GM04504 (cell line): ENCODE measurements at regions not wholly inside any gene's neighbourhood (a gene's known extent, or its start where the extent isn't known, plus 50 kb on each side); places are given as distances from the start of the nearest gene placed in this dataset.

ENCODE experiments used
- DNase-seq: peaks from one replicate; pipeline ENCODE4 v3.0.0-alpha.2; 2012; ENCODE audit warnings: low read depth

GRCh38 chr5:74342948-74343682, 297.4 kb downstream of the ENC1 start:
- no peak for DNase-seq

GRCh38 chr5:74342182-74342581, 298.3 kb downstream of the ENC1 start:
- DNase-seq = no peak

GRCh38 chr5:74341221-74341620, 299.3 kb downstream of the ENC1 start:
- no peak for DNase-seq

- no peak for DNase-seq
These were observed 300.1 kb downstream of the ENC1 start for GRCh38 chr5:74340476-74340875.

- no peak for DNase-seq
These were observed 302.6 kb downstream of the ENC1 start for GRCh38 chr5:74337984-74338310.

GRCh38 chr5:74337254-74337983, 303.1 kb downstream of the ENC1 start:
- no peak for DNase-seq

DNA sequence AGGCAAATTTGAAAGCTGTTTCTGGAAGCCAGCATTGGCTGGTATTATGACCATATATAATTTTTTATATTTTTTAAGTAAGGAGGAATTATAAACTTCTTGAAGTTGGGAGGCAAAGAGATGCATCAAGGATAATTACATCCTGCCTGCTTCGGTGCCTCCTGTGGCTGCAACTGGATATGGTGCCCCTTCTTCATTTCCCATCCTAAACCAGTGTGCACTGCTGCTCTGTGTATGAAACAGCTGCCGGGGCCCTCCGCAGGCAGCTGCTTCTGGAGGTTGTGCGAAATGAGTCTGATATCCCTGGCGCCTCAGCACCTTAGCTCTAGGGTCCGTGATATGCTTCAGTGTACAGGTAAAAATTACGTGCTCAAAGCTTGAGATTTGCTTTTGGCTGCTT, 304.2 kb downstream of the ENC1 start:
- DNase-seq = no peak

DNA sequence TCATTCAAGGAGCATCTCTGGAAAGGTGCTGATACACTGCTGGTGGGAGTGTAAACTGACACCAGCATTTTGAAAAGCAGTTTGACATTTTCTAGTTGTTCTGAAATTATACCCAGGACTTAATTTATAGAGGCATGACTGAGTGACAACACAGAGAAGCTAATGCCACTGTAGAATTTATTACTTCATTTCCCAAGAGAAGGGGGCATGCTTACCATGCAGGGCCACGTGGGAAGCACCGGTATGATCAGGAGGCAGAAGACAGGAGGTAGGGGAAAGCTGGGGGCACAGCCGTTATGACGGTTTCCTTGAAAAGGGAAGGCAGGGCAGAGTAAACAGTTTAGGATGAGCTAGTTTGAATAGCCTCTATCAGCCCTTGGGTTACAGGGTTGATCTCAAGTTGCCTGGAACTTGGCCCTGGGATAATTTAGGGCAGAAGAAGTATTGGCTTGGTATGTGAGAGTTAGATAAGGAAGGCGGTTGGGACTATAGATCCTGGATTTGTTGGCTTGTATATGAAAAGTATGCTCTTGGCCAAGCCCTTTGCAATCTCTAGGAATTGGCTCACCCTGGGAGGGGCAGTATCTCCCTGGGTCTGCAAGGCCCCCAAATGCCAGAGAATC, 305.7 kb downstream of the ENC1 start:
- no peak for DNase-seq

- DNase-seq = no peak
These were observed 306.3 kb downstream of the ENC1 start for GRCh38 chr5:74334062-74334761.

DNA sequence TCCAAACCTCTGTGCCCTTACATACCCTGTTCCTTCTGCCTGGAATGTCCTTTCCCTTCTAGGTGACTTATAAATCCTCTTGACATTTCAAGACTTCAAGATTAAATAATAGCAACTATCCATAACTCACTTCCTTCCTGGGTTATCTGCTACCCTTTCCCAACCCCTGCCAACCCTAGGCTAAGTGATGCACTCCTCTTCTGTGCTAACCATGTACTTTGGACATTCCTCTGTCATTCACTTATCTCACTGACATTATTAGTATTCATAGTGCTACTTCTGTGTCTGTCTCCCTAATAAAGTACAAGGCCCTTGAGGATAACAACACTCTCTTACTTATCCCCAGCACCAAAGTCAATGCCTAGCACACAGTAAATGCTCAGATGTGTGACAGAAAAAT, 307.1 kb downstream of the ENC1 start:
- DNase-seq = no peak

DNA sequence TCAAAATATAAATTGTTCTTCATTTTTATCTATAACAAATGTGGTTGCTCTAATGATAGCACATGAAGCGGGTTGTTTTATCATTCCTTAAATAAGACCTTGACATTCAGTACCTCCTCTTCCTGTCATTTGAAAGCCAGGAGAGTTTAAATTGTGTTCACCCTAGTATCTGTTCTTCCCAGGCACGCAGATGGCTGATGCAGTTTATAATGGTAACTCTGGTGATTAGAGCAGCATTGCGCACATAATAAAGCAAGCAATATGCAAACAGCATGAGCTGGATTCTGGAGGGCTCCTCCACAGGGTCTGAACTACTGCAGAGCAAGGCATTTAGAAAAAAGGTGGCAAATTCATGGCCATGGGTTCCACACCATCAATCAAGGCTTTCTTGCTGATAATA, 307.8 kb downstream of the ENC1 start:
- DNase-seq = no peak

GRCh38 chr5:74332006-74332405, 308.5 kb downstream of the ENC1 start:
- DNase-seq = no peak

DNA sequence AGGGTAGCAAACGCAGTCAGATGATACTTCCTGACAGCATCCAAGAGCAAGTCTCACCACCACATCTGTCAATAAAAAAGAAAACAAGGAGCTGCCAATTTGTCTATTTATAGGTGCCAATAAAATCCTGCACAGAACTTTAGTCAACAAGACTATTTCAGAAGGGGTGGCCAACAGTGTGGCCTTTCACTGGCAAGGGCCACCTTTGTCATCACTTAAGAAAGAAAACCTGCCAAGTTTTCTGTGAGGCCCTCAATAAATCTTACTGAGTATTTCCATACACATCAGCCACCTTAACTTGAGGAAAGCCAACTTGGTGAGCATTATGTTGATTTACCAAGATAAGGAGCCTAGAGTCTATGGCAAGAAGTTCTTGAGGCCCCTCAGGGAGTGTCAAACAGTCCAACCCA, 312.3 kb downstream of the ENC1 start:
- no peak for DNase-seq

DNA sequence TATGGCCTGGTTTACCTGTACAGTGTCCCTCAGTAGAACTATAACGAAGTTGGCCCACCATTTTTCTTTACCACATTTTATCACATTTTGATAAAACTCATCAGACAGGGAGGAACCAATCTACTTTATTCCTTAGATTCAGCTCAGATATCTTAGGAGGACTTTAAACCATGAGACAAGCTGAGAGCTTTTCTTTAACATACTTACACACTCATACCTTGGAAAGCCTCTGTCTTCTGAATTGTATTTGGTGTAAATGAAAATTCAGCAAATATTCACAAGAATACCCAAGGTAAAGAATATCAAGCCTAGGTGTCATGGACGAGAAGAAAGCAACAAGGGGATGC, 313.2 kb downstream of the ENC1 start:
- DNase-seq = no peak

GRCh38 chr5:74326571-74327338, 313.8 kb downstream of the ENC1 start:
- DNase-seq = peak; percentile 48

- DNase-seq = no peak
These were observed 314.7 kb downstream of the ENC1 start for GRCh38 chr5:74325866-74326265.

DNA sequence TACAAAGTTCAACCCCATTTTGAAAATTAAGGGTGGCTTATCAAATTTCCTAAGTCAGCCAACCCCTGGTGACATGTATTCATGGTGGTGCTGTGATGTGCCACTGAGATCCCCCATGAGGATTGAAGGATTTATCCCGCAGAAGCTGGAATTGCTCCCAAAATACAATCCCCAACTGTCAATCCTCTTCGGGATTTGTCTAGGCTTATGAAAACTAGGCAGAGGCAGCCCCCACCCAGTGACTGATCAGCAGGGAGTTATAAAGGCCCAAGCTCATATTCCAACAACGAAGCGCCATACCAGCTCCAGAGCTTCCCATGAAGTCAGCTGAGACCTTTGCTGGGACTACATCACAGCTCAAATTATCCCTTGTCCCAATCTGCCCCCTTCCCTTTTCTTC, 316.0 kb downstream of the ENC1 start:
- no peak for DNase-seq

DNA sequence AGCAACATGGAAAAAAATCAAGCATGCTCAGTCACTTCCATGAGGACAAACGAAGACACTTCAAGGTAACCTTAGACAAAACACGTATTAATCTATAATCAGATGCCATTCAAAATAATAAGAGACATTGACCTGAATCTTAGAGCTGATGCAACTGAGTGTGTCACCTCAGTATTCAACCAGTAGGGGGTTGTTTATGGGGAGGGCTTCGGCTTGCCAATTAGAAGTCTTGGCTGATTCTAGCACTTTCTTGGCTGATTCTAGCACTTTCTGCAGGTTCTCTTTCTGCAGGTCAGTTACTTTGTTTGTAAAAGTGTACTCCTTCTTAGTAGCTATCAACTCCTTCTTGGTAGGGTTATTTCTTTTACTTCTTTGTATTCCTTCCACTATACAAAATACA, 317.6 kb downstream of the ENC1 start:
- no peak for DNase-seq

GRCh38 chr5:74322191-74322590, 318.3 kb downstream of the ENC1 start:
- no peak for DNase-seq

DNA sequence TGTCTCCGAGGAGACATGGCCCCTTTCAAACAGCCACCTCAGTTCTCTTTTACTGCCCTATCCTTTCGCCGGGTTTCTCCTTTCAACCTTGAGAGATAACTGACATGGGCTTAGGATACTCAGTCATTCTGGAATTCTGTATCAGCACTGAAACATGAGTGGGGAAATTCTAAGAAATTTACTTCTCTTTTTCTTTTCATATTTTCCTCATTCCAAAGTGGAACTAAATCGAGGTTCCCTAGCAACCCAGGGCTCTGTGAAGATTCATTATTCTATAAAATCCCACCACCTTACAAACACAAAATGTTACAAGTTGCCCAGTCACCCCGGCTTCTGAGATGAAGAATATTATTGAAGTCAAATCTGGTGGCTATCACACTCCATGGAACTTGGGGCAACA, 319.2 kb downstream of the ENC1 start:
- no peak for DNase-seq

DNA sequence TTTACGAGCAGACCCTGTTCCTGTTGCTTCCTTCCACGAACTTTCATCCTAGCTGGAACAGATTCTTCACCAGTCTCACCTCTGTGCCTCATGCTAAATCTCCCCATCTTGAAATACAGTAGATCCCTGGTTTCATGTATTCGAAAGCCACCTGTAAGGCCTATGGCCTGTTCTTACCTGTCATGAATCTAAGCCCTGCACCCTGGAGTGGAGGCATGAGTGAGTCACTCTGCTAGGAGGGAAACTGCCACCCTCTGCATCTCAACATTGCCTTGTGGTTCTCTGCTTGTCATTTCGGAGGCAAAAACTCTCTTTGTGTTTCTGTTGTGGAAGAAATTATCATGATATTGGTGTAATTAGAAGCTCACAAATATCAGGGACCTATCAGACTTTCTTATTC, 320.0 kb downstream of the ENC1 start:
- no peak for DNase-seq

- DNase-seq = no peak
These were observed 321.5 kb downstream of the ENC1 start for GRCh38 chr5:74319076-74319475.
